UCSD-AML1 (cell line): ENCODE measurements at regions not wholly inside any gene's neighbourhood (a gene's known extent, or its start where the extent isn't known, plus 50 kb on each side); places are given as distances from the start of the nearest gene placed in this dataset.
A peak's percentile ranks its signal among the peaks of the same experiment; 100 is the strongest.
"Not testable (repeated sequence)": the region's sequence is repeated elsewhere in the genome, so short reads cannot be mapped to it uniquely, and the experiment has no call there.

Experiments used
- DNase-seq: peaks from one replicate; lab custom pipeline; 2025; ENCODE audit not compliant: unreplicated experiment; lab: John Stamatoyannopoulos, UW

DNA sequence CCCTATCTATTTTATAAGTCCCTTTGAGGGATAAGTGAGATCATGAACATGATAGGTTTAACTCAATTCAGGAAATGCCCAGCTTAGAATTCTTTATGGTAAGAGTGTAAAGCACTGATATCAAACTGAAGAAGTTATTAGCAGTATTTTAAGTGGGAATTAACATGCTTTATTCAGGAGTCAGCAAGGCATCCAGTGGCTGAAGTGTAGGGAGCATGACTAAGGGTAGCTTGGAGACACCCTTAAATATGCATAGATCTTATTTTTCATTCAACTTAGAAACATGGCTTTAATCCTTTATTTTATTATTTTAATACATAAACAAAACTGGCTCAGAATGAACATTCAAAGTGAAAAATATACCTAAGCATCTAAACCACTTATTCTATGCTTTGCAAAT lies 158.3 kb upstream of the LPP start:
- DNase-seq, result no peak

GRCh38 chr3:187996609-187997008 lies 157.3 kb upstream of the LPP start:
- DNase-seq, result no peak

DNA sequence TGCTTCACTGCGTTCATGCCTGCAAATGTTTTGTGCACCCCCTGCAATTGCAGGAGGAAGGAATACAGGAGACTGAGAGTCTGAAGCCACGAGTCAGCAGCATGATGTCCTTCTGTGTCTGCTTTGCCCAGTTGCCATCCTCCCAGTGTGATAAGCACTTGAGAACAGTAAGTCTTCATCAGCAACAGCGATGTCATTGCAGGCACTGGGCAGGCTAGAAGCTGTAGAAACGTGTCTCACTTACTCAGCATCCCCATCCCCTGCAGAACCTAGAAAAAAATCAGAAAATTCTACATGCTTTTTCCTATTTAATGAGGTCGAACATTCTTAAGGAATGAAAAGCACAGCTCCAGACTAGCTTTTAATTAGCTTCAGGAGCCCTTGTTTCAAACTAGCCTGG lies 156.5 kb upstream of the LPP start:
- DNase-seq, result no peak

DNA sequence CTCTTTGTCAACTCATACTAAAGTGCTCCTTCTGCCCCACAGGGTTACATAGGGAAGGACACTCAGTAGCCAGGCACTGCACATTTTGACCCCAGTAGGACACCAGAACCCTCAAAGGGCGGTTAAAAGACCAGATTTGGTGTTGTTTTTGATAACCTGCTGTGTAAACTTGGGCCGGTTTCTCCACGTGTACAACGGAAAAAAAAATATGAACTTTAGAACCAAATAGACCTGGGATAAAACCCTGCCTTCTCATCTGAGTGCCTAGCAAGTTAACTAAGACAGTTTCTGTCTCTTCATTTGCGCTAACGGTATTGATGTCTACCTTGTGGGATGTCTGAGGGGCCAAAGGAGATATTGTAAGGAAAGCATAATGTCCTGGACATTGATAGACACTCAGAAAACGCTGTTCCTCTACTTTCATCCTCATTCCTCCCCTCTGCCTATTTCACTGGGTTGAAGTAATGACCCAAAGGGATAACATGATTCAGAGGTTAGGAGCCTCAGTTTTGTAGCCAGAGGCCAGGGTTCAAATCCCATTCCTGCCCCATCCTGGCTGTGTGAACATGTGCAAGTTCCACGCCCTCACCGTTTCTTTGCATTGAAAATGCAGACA lies 155.9 kb upstream of the LPP start:
- no peak for DNase-seq

- DNase-seq, result no peak
Observed at GRCh38 chr3:187998611-187999010, 155.3 kb upstream of the LPP start.

DNA sequence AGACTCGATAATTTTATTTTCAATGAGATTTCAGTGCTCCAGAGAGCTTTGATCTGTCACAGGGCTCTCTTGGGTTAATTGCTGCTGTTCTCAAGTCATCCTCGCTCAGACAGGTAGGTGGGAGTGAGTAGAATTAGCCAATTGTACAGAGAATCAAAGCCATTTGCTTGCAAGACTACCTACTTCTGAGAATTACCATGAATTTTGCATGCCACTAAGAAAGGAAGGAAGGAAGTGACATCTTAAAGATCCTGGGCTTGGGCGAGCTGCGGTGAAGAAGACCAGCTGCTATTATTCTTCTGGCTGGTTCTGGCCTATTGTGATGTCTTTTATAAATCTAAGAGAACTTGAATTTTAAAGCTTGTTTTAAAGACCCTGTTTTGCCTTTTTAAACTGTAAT lies 154.1 kb upstream of the LPP start:
- DNase-seq, result peak; percentile 18

DNA sequence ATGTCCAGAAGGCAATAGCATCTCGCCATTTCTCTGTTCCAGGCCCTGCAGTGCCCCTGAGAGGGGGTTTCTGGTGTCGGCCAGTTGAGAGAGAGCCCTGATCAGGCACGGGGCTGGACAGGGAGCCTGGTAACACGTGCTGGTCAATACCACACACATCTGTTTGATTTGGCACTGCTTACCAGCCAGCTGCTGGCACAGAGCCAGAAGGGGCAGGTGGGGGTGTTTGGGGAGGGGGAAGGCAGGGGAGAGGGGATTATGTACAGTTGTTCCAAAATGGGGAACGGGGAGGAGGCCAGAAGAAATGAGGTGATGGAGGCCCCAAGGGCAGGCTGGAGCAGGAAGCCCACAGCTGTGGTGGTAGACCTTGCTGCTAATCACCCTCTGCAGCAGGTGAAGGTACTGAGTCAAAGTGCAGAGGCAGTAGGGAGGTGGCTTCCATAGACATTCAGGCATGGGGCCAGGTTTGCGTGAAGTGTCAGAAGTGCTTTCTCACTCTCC lies 153.5 kb upstream of the LPP start:
- DNase-seq, result no peak

GRCh38 chr3:188001093-188001492 lies 152.9 kb upstream of the LPP start:
- DNase-seq, result no peak

GRCh38 chr3:188001926-188002325 lies 152.0 kb upstream of the LPP start:
- no peak for DNase-seq

- no peak for DNase-seq
Observed at GRCh38 chr3:188002626-188003138, 151.3 kb upstream of the LPP start.

GRCh38 chr3:188003188-188004171 lies 150.5 kb upstream of the LPP start:
- DNase-seq, result no peak

DNA sequence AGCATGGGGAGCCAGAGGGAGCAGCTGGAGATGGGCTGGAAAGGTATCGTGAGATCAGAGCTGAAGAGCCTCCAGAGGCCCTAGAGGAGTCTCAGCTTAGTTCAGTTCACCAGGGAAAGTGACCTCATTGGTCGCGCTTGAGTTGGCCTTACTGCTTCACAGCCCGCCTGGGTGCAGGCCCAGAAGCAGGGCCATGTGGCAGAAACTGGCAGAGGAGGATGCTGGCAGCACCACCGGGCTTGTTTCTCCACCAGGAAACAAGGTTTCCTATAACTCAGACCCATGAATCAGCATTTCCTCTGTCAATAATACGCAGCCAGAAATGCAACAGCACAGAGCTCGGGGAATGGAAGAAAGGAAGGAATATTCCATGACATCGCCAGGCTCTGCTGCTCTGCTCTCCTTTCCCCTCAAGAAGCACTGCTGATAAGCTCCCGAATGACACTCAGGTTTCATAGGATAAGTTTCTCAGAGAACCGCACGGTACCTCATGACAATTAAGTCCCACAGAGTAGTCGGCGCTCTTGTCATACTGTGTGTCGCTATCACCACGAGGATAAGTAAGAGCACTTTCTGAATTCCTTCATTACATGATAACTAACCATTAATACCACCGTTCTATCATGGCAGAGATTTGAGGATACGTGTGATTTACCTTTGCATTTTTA lies 147.1 kb upstream of the LPP start:
- peak; percentile 55 for DNase-seq

- no peak for DNase-seq
Observed at GRCh38 chr3:188007897-188008296, 146.1 kb upstream of the LPP start.

- DNase-seq, result no peak
Observed at GRCh38 chr3:188008582-188009213, 145.3 kb upstream of the LPP start.

DNA sequence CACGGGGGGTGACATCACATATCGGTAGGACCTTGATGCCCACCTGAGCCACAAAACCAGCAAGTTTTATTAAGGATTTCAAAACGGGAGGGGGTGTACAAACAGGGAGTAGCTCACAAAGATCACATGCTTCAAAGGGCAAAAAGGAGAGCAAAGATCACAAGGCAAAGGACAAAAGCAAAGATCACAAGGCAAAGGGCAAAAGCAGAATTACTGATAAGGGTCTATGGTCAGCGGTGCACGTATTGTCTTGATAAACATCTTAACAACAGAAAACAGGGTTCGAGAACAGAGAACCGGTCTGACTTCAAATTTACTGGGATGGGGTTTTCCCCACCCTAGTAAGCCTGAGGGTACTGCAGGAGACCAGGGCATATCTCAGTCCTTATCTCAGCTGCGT lies 143.5 kb upstream of the LPP start:
- DNase-seq, result no peak

DNA sequence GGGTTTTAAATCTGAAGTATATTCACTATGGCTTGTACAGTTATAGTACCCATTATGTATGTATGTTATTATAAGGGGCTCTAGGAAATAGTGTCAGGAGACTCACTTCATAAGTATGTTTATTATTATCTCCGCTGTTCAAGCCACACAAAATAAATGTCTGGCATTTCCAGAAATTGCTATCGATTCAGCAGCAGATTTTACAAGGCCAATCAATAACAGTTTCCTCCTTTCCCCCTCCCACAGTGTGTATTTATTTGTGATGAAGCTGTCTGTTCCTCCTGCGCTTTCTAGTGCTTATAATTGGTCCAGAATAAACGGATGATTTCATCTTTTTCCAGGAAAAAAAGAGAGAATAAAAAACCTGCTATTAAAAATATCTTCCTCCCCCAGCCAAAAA lies 134.2 kb upstream of the LPP start:
- no peak for DNase-seq

DNA sequence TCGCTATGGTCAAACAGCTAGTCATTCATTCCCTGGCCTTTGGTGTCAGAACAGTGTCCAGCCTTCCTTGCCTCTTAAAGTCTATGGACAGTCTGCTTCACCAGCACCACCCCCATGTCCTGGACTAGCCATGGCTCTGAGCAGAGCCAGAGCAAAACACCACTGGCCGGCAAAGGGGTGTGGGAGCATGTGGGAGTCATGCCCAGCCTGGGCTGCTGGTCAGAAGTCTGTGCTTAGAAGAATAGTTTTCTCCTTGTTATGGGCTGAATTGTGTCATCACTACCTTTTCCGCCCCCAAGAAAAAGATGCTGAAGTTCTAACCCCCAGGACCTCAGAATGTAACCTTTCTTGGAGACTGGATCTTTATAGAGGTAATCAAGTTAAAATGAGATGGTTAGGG lies 132.9 kb upstream of the LPP start:
- no peak for DNase-seq

DNA sequence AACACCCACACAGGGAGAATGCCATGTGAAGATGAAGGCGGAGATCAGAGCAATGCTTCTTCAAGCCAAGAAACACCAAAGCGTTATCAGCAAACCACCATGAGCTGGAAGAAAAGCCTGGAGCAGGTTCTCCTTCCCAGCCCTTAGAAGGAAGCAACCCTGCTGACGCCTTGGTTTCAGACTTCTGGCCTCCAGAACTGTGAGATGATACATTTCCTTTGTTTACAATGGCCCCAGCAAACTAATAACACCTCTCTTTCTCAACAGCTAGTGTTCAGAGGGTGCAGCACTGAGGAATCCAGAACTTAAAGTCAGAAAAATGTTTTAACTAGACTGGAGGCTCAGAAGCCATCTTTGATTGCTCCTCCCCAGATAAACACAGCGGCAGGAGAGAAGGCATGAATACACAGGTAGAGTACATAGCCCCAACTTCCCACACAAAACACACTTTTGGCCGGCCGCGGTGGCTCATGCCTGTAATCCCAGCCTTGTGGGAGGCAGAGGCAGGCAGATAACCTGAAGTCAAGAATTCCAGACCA lies 132.4 kb upstream of the LPP start:
- DNase-seq, result no peak

- DNase-seq, result not testable (repeated sequence)
Observed at GRCh38 chr3:188022902-188023301, 131.1 kb upstream of the LPP start.

- no peak for DNase-seq
Observed at GRCh38 chr3:188025555-188025954, 128.4 kb upstream of the LPP start.
